KBM-7 (cell line): ENCODE measurements at regions not wholly inside any gene's neighbourhood (a gene's known extent, or its start where the extent isn't known, plus 50 kb on each side); places are given as distances from the start of the nearest gene placed in this dataset.
"Not testable (repeated sequence)": the region's sequence is repeated elsewhere in the genome, so short reads cannot be mapped to it uniquely, and the experiment has no call there.

Experiments used
- DNase-seq: peaks from one replicate; pipeline ENCODE4 v3.0.0-alpha.2; 2015
- in situ Hi-C: fragments of 300-500 bp; cut with MboI; formaldehyde crosslinking; loops from 2 replicates; pipeline ENCODE4 v1.14.3; 2020; ENCODE audit warnings: low sequenced_read_pairs, low pct_unique_long_range_greater_than_20kb, mixed read lengths

DNA sequence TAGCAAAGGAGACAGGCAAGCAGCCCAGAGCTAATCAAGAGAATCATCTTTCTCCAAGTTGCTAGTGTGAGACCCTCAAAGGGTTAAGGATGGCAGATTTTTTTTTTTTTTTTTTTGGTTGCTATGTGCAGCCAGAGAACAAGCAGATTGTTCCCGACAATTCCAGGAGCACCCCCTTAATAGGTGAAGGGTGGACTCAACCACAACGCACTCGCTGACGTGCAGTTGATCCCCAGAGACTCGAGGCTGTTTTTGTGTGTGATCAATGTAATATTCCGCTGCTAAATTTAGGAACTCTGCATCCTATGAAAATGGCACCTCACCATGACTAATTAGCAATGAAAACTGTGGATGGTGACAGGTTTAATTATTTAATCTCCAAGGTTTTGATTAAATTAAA lies 789.0 kb downstream of the KCNA4 start:
- in situ Hi-C loops: no loop called here
- DNase-seq: no peak

DNA sequence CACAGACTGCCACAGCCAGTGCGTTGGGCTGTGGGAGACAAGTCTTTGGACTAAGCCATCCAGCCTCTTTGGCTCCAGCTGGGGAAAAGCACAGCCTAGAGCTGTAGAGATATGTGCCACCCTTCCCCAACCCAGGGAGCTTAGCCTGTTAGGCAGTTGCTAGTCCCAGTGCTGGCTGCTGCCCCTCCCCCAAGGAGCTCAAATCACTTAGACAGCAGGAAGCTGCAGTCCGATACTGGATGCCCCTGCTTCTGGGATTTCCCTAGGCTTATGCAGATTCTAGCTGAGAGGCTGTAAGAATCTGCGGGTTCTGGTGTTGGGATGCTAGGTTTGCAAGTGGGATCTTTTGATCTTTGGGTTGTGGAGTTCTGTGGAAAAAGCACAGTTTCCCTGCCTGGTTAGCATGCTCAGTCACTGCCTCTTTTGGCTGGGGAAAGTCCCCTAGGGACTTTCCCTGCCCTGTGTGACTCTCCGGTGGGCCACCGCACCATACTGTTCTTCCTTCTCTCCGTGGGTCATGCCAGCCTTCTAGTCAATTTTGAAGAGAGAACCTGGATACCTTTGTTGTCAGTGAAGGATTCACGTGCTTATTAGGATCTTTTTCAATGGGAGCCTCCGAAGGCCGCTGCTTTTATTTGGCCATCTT lies 792.0 kb downstream of the KCNA4 start:
- no peak for DNase-seq
- in situ Hi-C loops: no loop called here

DNA sequence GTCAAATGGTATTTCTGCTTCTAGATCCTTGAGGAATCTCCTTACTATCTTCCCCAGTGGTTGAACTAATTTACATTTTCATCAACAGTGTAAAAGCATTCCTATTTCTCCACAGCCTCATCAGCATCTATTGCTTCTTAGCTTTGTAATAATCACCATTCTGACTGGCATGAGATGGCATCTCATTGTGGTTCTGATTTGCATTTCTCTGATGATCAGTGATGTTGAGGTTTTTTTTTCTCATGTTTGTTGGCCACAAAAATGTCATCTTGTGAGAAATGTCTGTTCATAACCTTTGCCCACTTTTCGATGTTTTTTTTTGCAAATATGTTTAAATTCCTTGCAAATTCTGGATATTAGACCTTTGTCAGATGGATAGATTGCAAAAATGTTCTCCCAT lies 797.3 kb downstream of the KCNA4 start:
- in situ Hi-C loops, DNase-seq: not testable (repeated sequence)

DNA sequence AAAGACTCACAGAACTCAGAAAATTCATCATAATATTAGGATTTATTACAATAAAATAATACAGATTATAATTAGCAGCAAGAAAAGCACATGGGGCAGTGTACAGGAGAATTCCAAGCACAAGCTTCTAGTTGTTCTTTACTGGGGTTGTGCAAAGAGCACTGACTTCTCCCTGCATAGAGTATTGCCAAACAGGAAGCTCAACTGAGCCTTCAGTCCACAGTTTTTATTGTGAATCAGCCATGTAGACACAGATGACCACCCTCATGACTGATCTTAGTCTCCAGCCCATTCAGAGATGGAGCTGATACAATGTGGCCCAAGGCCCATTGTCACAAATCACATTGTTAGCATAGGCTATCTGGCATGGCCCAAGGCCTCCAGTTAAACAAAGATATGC lies 798.9 kb downstream of the KCNA4 start:
- in situ Hi-C loops: no loop called here
- no peak for DNase-seq

DNA sequence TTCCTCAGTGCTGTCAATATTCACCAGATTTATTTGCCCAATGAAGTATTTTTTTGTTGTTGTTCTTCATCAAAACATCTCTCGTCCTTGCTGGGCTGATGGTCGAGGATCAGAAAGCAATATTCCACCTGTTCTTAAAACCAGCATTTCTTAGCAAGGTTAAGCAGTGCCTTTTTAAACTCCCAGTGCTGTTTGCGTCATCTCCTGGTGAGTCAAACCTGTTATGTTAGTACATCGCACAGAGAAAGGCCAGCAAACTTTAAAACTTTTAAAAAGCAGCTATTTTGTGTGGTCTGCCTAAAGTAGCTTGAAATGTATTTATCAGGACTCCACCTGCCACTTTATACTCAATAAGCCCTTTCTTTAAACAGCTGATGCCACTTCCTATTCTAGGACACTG lies 802.0 kb downstream of the KCNA4 start:
- in situ Hi-C loops: no loop called here
- DNase-seq: no peak

DNA sequence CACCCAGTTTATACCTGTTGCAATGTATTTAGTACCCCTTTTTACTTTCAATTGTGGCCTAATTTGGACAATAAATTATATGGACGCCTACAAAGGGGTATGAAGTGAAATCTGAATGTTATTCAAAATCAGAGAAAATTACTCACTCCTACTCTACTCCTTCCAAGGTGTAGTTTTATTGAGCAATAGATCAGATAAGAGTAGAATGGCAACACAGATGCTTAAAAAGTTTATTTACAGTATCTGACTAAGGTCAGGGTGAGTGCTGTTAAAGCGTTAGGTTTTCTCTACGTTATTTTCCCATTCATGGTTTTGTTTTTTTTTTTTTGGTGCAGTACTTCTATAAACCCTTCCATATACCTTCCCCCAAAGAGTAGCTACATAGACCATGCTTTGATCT lies 805.6 kb downstream of the KCNA4 start:
- no peak for DNase-seq
- in situ Hi-C loops: no loop called here

DNA sequence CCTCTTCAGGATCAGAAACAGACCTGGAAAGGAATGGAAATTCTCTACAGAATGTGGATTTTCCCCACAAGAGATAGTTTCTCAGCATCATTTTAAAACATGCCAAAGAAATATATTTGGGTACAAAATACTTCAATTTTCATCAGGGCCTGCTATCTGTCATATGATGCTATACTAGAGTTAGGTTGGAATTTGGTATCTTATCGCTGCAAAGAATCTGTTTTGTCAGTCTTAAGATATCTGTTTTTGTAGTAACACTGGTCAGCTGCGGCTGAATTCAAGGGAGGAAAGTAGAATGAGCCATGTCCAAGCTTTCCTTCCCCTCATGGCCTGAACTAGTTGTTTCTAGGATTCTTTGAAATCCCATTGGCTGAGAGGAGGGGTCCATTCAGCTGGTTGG lies 806.4 kb downstream of the KCNA4 start:
- no peak for DNase-seq
- in situ Hi-C loops: no loop called here

DNA sequence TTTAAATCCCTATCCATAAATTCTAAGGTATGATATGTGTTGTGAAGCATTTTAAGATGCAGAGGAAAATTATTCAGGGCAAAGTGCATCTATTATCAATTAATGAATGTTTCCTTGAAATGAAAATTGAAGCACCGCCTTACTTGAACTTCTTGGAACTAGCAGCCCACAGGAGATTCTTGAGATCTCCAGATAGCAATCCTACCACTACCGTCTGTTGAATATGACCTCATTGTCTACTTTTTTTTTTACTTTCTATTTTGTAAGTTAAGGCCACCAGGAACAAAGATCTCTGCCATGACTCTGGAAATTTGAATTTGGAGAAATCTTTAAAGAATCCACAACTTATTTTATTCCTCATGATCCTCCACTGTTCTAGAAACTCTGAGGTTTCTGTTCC lies 808.7 kb downstream of the KCNA4 start:
- no peak for DNase-seq
- in situ Hi-C loops: no loop called here

DNA sequence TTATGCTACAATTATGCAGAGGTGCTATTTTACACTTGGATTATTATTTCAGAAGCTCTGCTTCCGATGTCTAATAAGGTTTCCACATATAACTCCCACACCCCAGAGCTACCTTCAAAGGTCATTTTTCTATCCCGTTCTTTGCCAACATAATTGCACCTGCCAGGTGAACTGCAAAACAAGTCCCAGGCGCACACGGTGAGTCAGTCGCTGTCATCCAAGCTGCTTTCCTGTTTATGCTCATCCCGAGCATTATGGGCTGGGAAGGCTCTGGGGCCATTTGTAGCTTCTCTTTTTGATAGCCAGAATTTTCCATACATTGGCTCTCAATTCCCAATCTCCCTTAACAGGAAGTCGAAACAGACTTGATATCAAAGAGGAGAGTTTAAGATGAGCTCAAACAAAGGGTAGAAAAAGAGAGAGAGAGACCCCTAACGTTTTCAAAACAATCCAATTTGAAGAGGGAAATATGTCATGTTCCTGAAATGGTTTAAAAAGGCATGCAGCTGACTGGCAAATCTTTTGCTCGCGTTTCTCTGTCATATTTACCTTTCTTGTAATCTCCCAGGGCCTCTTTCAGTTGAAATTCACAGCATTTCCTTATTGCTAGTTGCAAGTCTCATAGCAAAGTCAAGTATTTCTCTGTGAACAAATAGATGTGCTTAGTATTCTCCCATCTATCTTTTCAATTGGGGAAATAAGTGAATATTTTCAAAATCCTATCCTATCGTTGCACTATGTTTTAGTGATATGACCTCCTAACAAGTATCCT lies 815.9 kb downstream of the KCNA4 start:
- no peak for DNase-seq
- in situ Hi-C loops: no loop called here

DNA sequence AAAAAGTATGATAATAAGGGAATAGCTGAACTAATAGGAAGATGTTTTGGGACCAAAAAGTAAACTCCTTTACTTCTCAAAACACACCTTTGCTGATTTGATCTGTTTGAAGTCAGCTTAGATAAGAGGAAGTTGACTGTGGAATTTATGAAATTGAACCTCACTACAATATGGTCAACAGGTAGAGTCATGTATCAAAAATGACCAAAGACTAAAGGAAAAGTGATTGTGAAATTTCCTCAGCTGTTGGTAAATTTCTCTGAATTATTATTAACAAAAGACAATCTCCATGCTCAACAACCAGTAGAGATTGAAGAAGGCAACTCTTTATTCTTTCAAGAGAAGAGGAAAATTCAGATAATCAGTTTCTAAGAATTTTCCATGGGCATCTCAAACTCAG lies 826.5 kb downstream of the KCNA4 start:
- in situ Hi-C loops: no loop called here
- DNase-seq: no peak

DNA sequence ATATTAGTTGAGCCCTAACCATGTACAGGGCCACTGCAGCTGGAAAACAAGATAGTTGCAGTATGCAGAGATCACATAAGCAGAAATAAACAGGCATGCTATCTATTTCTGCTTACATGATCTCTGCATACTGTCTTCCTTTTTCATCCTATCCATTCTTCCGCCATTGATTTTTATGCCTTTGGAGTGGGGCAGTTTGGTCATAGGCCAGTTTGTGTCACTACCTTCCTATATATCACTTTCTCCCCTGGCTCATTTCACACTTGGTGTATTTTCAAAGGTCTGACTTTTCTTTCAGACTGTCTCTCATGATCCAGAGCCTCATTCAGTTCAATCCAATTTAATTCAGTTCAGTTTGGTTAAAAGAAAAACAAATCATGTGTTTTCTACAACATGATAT lies 829.6 kb downstream of the KCNA4 start:
- in situ Hi-C loops: no loop called here

DNA sequence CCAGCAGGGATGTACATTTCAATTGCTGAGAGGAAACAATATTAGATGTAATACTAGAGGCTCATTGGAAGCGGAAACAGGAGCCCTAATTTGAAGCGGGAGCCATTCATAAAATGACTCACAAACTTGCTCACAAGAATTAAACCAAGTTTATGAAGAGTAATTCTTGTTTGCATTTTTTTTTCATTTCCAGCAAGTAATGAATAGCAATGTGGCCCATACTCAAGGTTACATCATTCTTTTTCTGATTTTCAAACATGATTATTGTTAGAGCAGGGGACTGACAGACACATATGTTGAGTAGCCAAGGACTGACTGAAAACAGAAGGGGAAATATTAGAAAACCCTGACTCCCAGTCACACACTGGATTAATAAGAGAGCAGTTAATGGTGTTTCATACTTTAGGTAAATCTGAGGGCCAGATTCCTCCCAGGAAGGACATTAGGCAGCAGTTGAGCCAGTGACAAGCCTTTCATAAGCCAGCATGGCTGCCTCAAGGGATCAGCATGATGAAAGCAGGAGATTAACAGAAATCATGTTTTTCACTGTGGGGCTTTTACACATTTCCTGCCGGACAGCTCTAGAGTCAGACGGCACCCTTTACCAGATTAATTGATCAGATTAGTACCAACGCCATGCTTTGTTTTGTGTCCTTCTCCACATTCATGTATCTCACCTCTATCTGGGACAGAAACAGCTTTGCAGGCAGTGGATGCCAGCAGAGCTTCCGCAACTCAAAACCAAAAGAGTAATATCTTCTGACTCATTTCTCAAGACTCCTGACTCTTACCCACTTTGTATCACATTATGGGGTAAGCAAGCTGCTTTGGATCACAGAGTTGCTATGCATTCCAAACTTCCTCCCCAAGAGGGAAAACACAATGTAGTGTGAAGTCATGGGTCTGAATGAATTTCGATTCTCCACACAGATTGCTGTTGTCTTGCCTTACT lies 831.6 kb downstream of the KCNA4 start:
- no peak for DNase-seq
- in situ Hi-C loops: no loop called here

More for the DNA sequence above, 829.6 kb downstream of the KCNA4 start:
- DNase-seq: no peak

DNA sequence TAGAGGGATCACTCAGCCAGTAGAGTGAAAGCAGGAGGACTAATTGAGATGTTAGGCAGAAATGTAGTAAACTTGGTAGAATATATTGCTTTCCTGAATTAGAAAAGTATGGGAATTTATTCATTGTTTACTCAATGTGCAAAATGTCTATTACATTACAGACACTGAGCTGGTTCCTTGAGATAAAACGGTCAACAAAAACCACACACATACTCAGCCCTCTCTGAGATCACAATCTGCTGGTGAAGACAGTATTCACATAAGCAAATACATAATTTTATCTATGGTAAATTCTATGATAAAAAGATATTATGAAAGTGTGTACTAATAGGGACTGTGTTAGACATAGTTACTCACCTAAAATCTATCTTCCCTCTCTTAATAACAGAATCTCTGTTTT lies 833.5 kb downstream of the KCNA4 start:
- DNase-seq: no peak
- in situ Hi-C loops: no loop called here

DNA sequence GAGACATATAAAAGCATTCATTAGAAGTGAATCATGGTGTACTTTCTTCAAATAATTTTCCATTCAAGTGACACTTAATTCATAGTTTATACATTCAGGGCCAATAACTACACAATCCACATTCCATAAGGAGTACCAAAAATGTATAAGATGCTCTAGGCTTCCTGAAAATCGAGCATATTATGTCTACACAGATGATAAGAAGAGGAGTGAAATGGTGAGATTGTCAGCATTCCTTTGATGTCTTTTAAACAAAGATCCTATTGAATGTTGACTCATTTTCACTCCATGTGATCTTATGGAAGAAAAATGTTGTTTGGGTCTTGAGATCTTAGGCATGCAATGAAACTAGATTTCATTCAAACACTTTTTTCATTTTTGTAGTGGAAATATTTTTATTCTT lies 843.2 kb downstream of the KCNA4 start:
- in situ Hi-C loops: no loop called here
- no peak for DNase-seq

DNA sequence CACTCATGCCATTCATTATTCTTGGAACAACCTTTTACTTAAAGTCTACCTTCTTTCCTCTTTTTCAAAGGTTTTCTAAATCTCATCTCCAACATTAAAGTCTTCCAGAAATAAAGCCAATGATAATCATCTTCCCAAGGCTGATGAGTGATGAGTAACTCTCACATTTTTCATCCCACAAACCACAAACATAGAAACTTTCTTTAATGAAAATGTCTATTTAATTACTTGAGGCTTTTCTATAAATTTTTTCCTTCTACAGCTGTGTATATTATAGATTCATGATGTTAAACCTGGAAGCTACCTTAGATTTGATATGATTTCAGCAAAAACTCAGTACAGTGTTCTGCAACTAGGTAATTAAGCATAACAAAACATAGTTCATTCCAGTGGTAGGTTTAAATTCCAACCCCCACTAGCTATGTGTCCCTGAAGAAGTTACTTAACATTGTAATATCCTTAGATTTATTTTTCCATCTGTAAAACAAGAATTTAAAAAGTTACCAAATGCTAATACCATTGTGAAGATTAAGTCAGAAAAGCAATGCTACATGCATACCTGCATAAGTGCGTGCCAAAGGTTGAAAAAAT lies 845.4 kb downstream of the KCNA4 start:
- DNase-seq: no peak
- in situ Hi-C loops: no loop called here

DNA sequence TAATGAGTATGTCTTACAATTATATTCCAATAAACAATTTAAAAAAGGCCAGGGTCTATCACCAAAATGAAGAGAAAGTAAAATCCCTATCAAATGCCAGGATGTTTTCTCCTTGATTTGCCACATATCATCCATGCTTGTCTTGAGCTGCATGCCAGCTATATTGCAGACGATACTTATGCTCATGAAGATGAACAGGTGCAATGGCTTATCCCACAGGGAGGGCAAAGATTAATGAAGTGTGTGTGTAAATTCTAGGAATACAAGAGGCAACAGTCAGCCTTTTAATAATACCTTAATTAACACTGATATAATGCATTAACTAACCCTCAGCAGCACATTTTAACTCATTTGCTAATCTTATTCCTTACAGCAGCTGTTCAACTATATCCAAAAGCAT lies 850.5 kb downstream of the KCNA4 start:
- no peak for DNase-seq
- in situ Hi-C loops: no loop called here

DNA sequence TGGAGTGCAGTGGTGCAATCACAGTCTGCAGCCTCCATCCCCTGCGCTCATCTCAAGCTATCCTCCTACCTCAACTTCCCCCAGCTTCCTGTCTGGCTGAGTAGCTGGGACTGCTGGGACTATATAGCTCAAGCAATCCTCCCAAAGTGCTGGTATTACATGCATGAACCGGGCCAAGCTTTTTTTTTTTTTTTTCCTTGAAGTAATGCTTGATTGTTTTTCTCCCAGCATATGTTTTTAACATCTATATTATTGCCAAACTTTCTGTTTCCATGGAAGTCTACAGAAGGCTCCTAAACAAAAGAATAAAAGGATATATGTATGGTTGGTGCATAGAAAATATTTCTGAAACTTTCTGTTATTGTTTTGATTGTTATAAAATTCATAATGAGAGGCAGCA lies 853.6 kb downstream of the KCNA4 start:
- DNase-seq: no peak
- in situ Hi-C loops: no loop called here

DNA sequence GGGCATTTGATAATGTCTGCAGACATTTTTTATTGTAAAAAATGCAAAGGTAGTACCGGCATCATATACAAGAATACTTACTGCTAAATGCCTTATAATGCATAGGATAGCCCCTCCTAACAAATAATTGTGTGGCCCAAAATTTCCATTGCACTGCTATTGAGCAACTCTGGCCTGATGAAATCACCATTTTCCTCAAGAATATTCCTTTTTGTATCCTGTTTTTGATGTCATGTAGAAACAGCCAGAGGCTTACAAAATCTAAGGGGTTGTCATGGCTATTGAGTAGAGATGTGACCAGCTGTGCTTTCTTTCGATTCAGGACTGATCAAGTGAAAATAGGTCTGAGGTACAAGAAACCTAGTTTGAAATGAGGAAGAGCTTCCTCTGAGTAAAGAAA lies 854.3 kb downstream of the KCNA4 start:
- DNase-seq: no peak
- in situ Hi-C loops: no loop called here

DNA sequence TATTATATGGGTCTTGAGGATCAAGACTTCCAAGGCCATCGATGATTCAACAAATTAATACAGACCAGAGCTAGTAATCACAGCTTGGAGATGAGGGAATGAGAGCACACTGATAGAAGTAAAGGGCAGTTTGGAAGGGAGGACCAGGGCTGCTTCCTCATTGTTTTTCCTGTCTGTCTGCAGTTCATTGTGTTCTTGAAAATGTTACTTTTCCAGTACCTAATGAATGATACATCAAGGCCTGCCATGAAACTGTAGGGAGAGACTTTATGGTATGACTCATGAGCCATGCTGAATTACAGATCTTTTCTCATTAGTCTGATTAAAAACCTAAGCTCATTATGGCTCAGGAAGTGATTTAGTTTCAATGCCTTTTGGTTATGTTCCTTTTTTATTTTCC lies 855.6 kb downstream of the KCNA4 start:
- in situ Hi-C loops: no loop called here
- no peak for DNase-seq
